ENCODE measurements at regions not wholly inside any gene's neighbourhood (a gene's known extent, or its start where the extent isn't known, plus 50 kb on each side); places are given as distances from the start of the nearest gene placed in this dataset.

GRCh38 chr10:106442223-106442622 is 722.3 kb downstream of the SORCS1 start:
- TF ChIP-seq CTCF (IDR thresholded peaks at IDR 0.05) (no peak), POLR2AphosphoS5 (IDR thresholded peaks at IDR 0.05; ENCODE audit: insufficient read depth in 1 of 2, low read depth in 1 of 2) (no peak)
